A673 (cell line): ENCODE measurements at regions not wholly inside any gene's neighbourhood (a gene's known extent, or its start where the extent isn't known, plus 50 kb on each side); places are given as distances from the start of the nearest gene placed in this dataset.

ENCODE experiments used
- EZH2 ChIP-seq: fragments of 200-600 bp; sonication (generic); IDR thresholded peaks from 2 replicates; pipeline ENCODE4 v1.6.1; 2017; ENCODE audit warnings: borderline replicate concordance, low read depth, mild to moderate bottlenecking, mixed read lengths, antibody characterized with exemption, low read length; ENCODE audit not compliant: poor library complexity, severe bottlenecking
- TF ChIP-seq, protein P1 (sequence below): fragments of 300-800, 200-600 bp; sonication (generic); conservative IDR thresholded peaks from 2 replicates; pipeline ENCODE4 v1.5.1; 2017; ENCODE audit warnings: low read depth, mild to moderate bottlenecking, antibody characterized with exemption, low read length, moderate library complexity, mixed read lengths

- TF ChIP-seq, protein P1, sequence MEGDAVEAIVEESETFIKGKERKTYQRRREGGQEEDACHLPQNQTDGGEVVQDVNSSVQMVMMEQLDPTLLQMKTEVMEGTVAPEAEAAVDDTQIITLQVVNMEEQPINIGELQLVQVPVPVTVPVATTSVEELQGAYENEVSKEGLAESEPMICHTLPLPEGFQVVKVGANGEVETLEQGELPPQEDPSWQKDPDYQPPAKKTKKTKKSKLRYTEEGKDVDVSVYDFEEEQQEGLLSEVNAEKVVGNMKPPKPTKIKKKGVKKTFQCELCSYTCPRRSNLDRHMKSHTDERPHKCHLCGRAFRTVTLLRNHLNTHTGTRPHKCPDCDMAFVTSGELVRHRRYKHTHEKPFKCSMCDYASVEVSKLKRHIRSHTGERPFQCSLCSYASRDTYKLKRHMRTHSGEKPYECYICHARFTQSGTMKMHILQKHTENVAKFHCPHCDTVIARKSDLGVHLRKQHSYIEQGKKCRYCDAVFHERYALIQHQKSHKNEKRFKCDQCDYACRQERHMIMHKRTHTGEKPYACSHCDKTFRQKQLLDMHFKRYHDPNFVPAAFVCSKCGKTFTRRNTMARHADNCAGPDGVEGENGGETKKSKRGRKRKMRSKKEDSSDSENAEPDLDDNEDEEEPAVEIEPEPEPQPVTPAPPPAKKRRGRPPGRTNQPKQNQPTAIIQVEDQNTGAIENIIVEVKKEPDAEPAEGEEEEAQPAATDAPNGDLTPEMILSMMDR = no peak
- no peak for TF ChIP-seq EZH2
These were observed 141.7 kb upstream of the RAI2 start for GRCh38 chrX:18002791-18003190.
